OCI-LY3 (cell line): ENCODE measurements at regions not wholly inside any gene's neighbourhood (a gene's known extent, or its start where the extent isn't known, plus 50 kb on each side); places are given as distances from the start of the nearest gene placed in this dataset.
A peak's percentile ranks its signal among the peaks of the same experiment; 100 is the strongest.

ENCODE experiments used
- H2AFZ ChIP-seq: fragments of 200-600, 300-600 bp; shearing (Covaris generic); 2 replicates; pipeline ENCODE4 v1.6.0; 2014; ENCODE audit warnings: antibody characterized with exemption, low read depth, low read length
- H3K27ac ChIP-seq: fragments of 200-600, 300-600 bp; sonication (generic); 2 replicates; pipeline ENCODE4 v1.5.1; 2014; ENCODE audit warnings: mild to moderate bottlenecking, low read length, moderate library complexity, mixed read lengths
- H3K27me3 ChIP-seq: fragments of 200-600, 300-600 bp; sonication (generic); 2 replicates; pipeline ENCODE4 v1.6.1; 2014; ENCODE audit warnings: low read depth, low read length, mixed read lengths
- H3K36me3 ChIP-seq: fragments of 200-600, 300-600 bp; sonication (generic); replicated peaks from 2 replicates; pipeline ENCODE3; 2014; ENCODE audit warnings: low read depth, low read length, mixed read lengths
- H3K4me1 ChIP-seq: fragments of 300-600, 200-600 bp; sonication (generic); 2 replicates; pipeline ENCODE4 v1.6.1; 2014; ENCODE audit warnings: low read length, mixed read lengths
- H3K4me2 ChIP-seq: fragments of 200-600, 300-600 bp; sonication (generic); 2 replicates; pipeline ENCODE4 v1.6.1; 2014; ENCODE audit warnings: low read length, mixed read lengths
- H3K4me3 ChIP-seq: fragments of 300-600, 200-600 bp; sonication (generic); 2 replicates; pipeline ENCODE4 v1.5.1; 2014; ENCODE audit warnings: antibody characterized with exemption, mild to moderate bottlenecking, low read length, moderate library complexity
- H3K79me2 ChIP-seq: fragments of 300-600, 200-600 bp; shearing (Covaris generic); 2 replicates; pipeline ENCODE4 v1.6.1; 2014; ENCODE audit warnings: mild to moderate bottlenecking, low read length, mixed read lengths
- H3K9ac ChIP-seq: fragments of 300-600, 200-600 bp; shearing (Covaris generic); 2 replicates; pipeline ENCODE4 v1.6.0; 2014; ENCODE audit warnings: mild to moderate bottlenecking, low read length, moderate library complexity
- H3K9me3 ChIP-seq: fragments of 200-600, 300-600 bp; shearing (Covaris generic); 2 replicates; pipeline ENCODE4 v1.6.1; 2014; ENCODE audit warnings: low read length, mixed read lengths; ENCODE audit not compliant: insufficient read depth
- H4K20me1 ChIP-seq: fragments of 200-600, 300-600 bp; sonication (generic); 2 replicates; pipeline ENCODE4 v1.6.1; 2016; ENCODE audit warnings: low read length, mixed read lengths; ENCODE audit not compliant: insufficient read depth
- CTCF ChIP-seq: fragments of 200-600, 300-600 bp; sonication (generic); IDR thresholded peaks from 2 replicates; pipeline ENCODE4 v1.5.1; 2014; ENCODE audit warnings: antibody characterized with exemption, low read length, low read depth
- EZH2phosphoT487 ChIP-seq: fragments of 200-600 bp; shearing (Covaris generic); IDR thresholded peaks from 2 replicates; pipeline ENCODE4 v1.6.1; 2018; ENCODE audit warnings: antibody characterized with exemption, mixed run types, low read depth

- TF ChIP-seq CTCF: 0 out of 2 replicates have a peak, but pooled peaks have one; percentile 5
- TF ChIP-seq EZH2phosphoT487: no peak
- no peak overlapping the region for H3K9ac ChIP-seq
- H3K4me3 ChIP-seq: no peak overlapping the region
- H3K36me3 ChIP-seq: no peaks in the 10 kb centered on the region
- no peaks in the 10 kb centered on the region for H3K4me1 ChIP-seq
- H3K27ac ChIP-seq: no peak overlapping the region
- H3K27me3 ChIP-seq: no peaks in the 10 kb centered on the region
- no peak overlapping the region for H2AFZ ChIP-seq
- H3K9me3 ChIP-seq: no peaks in the 10 kb centered on the region
- H3K4me2 ChIP-seq: no peak overlapping the region
- no peaks in the 10 kb centered on the region for H3K79me2 ChIP-seq
- H4K20me1 ChIP-seq: no peaks in the 10 kb centered on the region
Observed at GRCh38 chr1:29706936-29707335, 470.6 kb downstream of the PTPRU start.

- Histone ChIP-seq H3K4me1 (no peaks in the 10 kb centered on the region), H3K36me3 (no peaks in the 10 kb centered on the region), H3K9me3 (no peaks in the 10 kb centered on the region), H3K27me3 (no peaks in the 10 kb centered on the region), H3K27ac (no peak overlapping the region), H3K4me3 (no peak overlapping the region), H2AFZ (no peak overlapping the region), H3K4me2 (no peak overlapping the region), H4K20me1 (no peaks in the 10 kb centered on the region), H3K79me2 (no peaks in the 10 kb centered on the region), H3K9ac (no peak overlapping the region)
- TF ChIP-seq EZH2phosphoT487 (no peak), CTCF (no peak)
Observed at GRCh38 chr1:29704430-29704829, 468.1 kb downstream of the PTPRU start.

GRCh38 chr1:29703596-29704370 lies 467.5 kb downstream of the PTPRU start:
- H2AFZ ChIP-seq: no peak overlapping the region
- H3K4me1 ChIP-seq: no peaks in the 10 kb centered on the region
- H3K79me2 ChIP-seq: no peaks in the 10 kb centered on the region
- H4K20me1 ChIP-seq: no peaks in the 10 kb centered on the region
- no peaks in the 10 kb centered on the region for H3K36me3 ChIP-seq
- H3K4me3 ChIP-seq: no peak overlapping the region
- H3K27ac ChIP-seq: no peak overlapping the region
- no peak overlapping the region for H3K4me2 ChIP-seq
- no peak overlapping the region for H3K9ac ChIP-seq
- no peaks in the 10 kb centered on the region for H3K9me3 ChIP-seq
- H3K27me3 ChIP-seq: no peaks in the 10 kb centered on the region
- TF ChIP-seq EZH2phosphoT487: no peak
- peak; percentile 32 for TF ChIP-seq CTCF

- no peak overlapping the region for H3K4me3 ChIP-seq
- H3K4me2 ChIP-seq: no peak overlapping the region
- H3K27me3 ChIP-seq: no peaks in the 10 kb centered on the region; the same call in 1 of the 2 replicates
- H3K79me2 ChIP-seq: no peaks in the 10 kb centered on the region
- no peaks in the 10 kb centered on the region for H3K9me3 ChIP-seq
- no peak for TF ChIP-seq CTCF
- TF ChIP-seq EZH2phosphoT487: no peak
- H4K20me1 ChIP-seq: no peaks in the 10 kb centered on the region
- H3K36me3 ChIP-seq: no peaks in the 10 kb centered on the region
- H3K9ac ChIP-seq: no peak overlapping the region
- H3K4me1 ChIP-seq: no peaks in the 10 kb centered on the region
- H3K27ac ChIP-seq: no peak overlapping the region
- no peak overlapping the region for H2AFZ ChIP-seq
Observed at GRCh38 chr1:29700491-29700890, 464.2 kb downstream of the PTPRU start.
